Thymus (tissue), 11 donors: ENCODE measurements at regions not wholly inside any gene's neighbourhood (a gene's known extent, or its start where the extent isn't known, plus 50 kb on each side); places are given as distances from the start of the nearest gene placed in this dataset.

Source experiments
- DNase-seq, 9 donors: peaks; one replicate each; pipeline ENCODE4 v3.0.0-alpha.2; 2013; ENCODE audit warnings: low spot score in 9 of 9, low read depth in 6 of 9, missing footprints in 1 of 9
- H3K27ac ChIP-seq, 2 donors: one replicate each; pipeline ENCODE4 v1.5.1; 2013; ENCODE audit warnings: control low read depth in 1 of 2, low read depth in 1 of 2, low read length in 1 of 2, mild to moderate bottlenecking in 1 of 2, moderate library complexity in 1 of 2
- H3K27me3 ChIP-seq, 2 donors: one replicate each; pipeline ENCODE4 v1.5.1; 2013; ENCODE audit warnings: low read length in 1 of 2; ENCODE audit not compliant: control insufficient read depth in 2 of 2, insufficient read depth in 1 of 2
- H3K36me3 ChIP-seq, 2 donors: one replicate each; pipeline ENCODE4 v1.5.1; 2013; ENCODE audit warnings: low read length in 1 of 2, mild to moderate bottlenecking in 1 of 2, moderate library complexity in 1 of 2; ENCODE audit not compliant: control insufficient read depth in 2 of 2, insufficient read depth in 2 of 2
- H3K4me1 ChIP-seq, 2 donors: one replicate each; pipeline ENCODE4 v1.5.1; 2013; ENCODE audit warnings: low read length in 2 of 2; ENCODE audit not compliant: control insufficient read depth in 2 of 2, insufficient read depth in 2 of 2
- H3K4me3 ChIP-seq, 2 donors: one replicate each; pipeline ENCODE4 v1.5.1; 2013; ENCODE audit warnings: low read length in 2 of 2, control low read depth in 1 of 2, mild to moderate bottlenecking in 1 of 2
- H3K9me3 ChIP-seq, 2 donors: one replicate each; pipeline ENCODE4 v1.5.1; 2013; ENCODE audit warnings: low read length in 1 of 2, mild to moderate bottlenecking in 1 of 2; ENCODE audit not compliant: control insufficient read depth in 2 of 2, insufficient read depth in 1 of 2
- WGBS: extraction: QIAGEN DNeasy Blood & Tissue Kit; methylation state at CpG from one replicate; pipeline ENCODE4 v1.1.7; 2013; 5-methylcytosine and 5-hydroxymethylcytosine counted together
- donor health status: healthy.

DNA sequence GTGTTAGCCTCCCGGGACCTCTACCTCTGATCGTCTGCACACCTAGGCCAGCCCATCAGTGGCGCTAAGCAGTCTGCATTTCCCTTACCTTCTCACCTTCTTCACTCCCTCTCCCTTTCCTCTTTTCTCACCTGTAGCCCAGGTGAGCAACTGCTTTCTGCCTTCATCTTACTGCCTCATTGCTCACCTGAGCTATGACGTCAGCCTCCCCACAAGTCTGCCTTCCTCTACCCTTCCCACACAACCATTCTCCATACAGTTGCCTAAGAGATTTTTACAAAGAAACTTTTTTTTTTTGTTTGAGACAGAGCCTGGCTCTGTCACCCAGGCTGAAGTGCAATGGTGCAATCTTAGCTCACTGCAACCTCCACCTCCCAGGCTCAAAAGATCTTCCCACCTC, 136.3 kb downstream of the BCOR start:
- 98% methylated on average over 4 of the region's 4 CpGs for WGBS
- no peak overlapping the region for H3K4me3 ChIP-seq
- H3K27me3 ChIP-seq, result no peaks in the 10 kb centered on the region
- DNase-seq, result no peak
- no peak overlapping the region for H3K27ac ChIP-seq
- peaks cover 0 to 3% of the 10 kb centered on the region in 2 donors for H3K9me3 ChIP-seq
- H3K4me1 ChIP-seq, result no peaks in the 10 kb centered on the region
- H3K36me3 ChIP-seq, result no peaks in the 10 kb centered on the region

GRCh38 chrX:39965051-39965573, 132.6 kb downstream of the BCOR start:
- Histone ChIP-seq H3K36me3 (no peaks in the 10 kb centered on the region), H3K27me3 (no peaks in the 10 kb centered on the region), H3K4me3 (no peak overlapping the region), H3K9me3 (no peaks in the 10 kb centered on the region), H3K27ac (no peak overlapping the region), H3K4me1 (peaks cover 2 to 14% of the 10 kb centered on the region in 2 donors)
- 87% methylated on average over 1 of the region's 1 CpG for WGBS
- no peak for DNase-seq

- Histone ChIP-seq H3K9me3 (no peaks in the 10 kb centered on the region), H3K27ac (no peak overlapping the region), H3K27me3 (no peaks in the 10 kb centered on the region), H3K4me1 (peaks cover 2 to 17% of the 10 kb centered on the region in 2 donors), H3K4me3 (no peak overlapping the region), H3K36me3 (no peaks in the 10 kb centered on the region)
- 89% methylated on average over 8 of the region's 8 CpGs for WGBS
- no peak for DNase-seq
Observed at GRCh38 chrX:39966176-39966575, 131.6 kb downstream of the BCOR start.

- Histone ChIP-seq H3K27ac (no peak overlapping the region), H3K4me3 (no peak overlapping the region), H3K36me3 (no peaks in the 10 kb centered on the region), H3K4me1 (peaks cover 2 to 17% of the 10 kb centered on the region in 2 donors), H3K9me3 (peaks cover 0 to 7% of the 10 kb centered on the region in 2 donors), H3K27me3 (no peaks in the 10 kb centered on the region)
- DNase-seq, result no peak
- WGBS, result 92% methylated on average over 4 of the region's 4 CpGs
Observed at GRCh38 chrX:39967348-39967747, 130.4 kb downstream of the BCOR start.

DNA sequence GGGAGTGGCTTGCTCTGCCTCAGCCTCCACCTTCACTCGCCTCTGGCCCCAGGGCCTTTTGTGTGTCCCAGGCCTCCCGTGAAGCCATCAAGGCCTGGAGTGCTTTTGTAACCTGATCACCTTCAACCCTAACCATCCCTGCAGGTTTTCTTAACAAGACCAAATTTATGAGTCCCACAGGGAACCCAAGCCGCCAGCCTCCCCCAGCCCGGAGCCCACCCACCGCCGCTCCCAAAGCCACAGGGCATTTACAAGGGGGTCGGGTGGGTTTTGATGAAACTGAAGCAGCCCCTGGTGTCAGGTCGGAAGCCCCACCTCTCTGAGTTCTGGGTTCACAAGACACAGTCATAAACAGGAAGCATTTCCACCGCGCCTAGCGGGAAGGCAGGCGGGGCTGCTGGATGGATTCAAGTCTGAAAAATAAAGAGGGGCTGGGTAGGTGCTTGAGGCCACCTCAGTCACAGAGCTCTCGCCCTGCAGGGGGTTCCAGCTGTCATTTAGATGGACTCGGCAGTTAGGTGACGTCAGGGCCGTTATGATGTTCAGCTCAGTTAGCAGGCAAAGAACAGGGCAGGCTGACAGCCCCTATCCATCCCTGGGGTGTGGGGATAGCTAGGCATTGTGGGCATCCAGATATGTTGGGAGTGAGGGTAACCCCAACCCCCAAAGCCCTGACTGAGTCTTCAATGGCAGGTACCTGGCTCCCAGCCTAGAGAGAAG, 128.5 kb downstream of the BCOR start:
- Histone ChIP-seq H3K9me3 (peaks cover 0 to 7% of the 10 kb centered on the region in 2 donors), H3K4me1 (peaks cover 2 to 17% of the 10 kb centered on the region in 2 donors), H3K36me3 (no peaks in the 10 kb centered on the region), H3K27ac (peak overlapping the region in 1 of 2 donors; percentile 41), H3K27me3 (no peaks in the 10 kb centered on the region), H3K4me3 (no peak overlapping the region)
- WGBS, result 64% methylated on average over 16 of the region's 16 CpGs
- peak in 4 of 9 donors; percentile 27 to 75 (median 37) for DNase-seq

- WGBS, result 89% methylated on average over 19 of the region's 19 CpGs
- no peak overlapping the region for H3K27ac ChIP-seq
- peaks cover 0 to 7% of the 10 kb centered on the region in 2 donors for H3K9me3 ChIP-seq
Observed at GRCh38 chrX:39969819-39970504, 127.8 kb downstream of the BCOR start.

DNA sequence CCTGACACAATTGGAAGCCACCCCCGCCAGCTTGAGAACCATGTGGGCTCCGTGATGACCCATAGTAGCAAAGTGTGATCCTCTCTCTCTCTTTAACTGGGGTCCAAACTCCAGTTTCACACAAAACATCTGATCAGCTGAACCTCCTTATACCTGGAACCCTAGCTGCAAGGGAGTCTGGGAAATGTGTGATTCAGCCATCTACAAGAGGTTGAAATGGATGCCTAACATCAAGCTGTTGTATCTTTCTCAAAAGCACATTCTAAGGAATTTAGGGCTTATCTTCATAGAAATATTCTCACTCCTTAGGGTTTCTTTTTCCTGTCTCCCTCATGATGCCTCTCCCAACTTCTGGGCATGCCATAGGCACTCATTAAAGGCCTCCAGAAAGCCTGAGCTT, 126.0 kb downstream of the BCOR start:
- Histone ChIP-seq H3K9me3 (peaks cover 0 to 7% of the 10 kb centered on the region in 2 donors), H3K36me3 (no peaks in the 10 kb centered on the region), H3K4me1 (peaks cover 2 to 17% of the 10 kb centered on the region in 2 donors), H3K27ac (no peak overlapping the region), H3K27me3 (no peaks in the 10 kb centered on the region), H3K4me3 (no peak overlapping the region)
- 98% methylated on average over 2 of the region's 2 CpGs for WGBS
- DNase-seq, result no peak

More at GRCh38 chrX:39969819-39970504, 127.8 kb downstream of the BCOR start:
- no peak overlapping the region for H3K4me3 ChIP-seq
- DNase-seq, result no peak
- H3K27me3 ChIP-seq, result no peaks in the 10 kb centered on the region
- H3K4me1 ChIP-seq, result peaks cover 2 to 17% of the 10 kb centered on the region in 2 donors
- no peaks in the 10 kb centered on the region for H3K36me3 ChIP-seq

DNA sequence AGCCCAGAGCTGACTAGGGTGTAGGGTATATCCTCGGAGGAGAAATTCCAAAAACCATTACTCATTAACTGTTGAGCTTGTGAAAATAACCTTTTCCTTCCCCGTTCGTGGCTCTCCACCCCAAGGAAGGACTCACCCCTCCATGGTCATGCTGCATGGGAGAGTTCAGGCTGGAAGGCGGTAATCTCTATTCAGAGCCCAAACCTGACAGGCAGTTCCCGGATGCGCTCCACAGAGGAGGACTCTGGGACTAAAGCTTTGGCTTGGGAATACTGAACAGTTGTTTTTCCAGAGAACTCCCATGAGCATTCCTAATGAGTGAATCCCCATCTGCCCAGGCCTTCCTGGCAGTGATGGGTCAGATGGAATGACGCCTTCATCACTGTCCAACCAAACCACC, 125.4 kb downstream of the BCOR start:
- H3K9me3 ChIP-seq, result peaks cover 0 to 7% of the 10 kb centered on the region in 2 donors
- H3K27me3 ChIP-seq, result no peaks in the 10 kb centered on the region
- peaks cover 2 to 17% of the 10 kb centered on the region in 2 donors for H3K4me1 ChIP-seq
- no peaks in the 10 kb centered on the region for H3K36me3 ChIP-seq
- 94% methylated on average over 7 of the region's 7 CpGs for WGBS
- H3K27ac ChIP-seq, result no peak overlapping the region
- no peak for DNase-seq
- no peak overlapping the region for H3K4me3 ChIP-seq

DNA sequence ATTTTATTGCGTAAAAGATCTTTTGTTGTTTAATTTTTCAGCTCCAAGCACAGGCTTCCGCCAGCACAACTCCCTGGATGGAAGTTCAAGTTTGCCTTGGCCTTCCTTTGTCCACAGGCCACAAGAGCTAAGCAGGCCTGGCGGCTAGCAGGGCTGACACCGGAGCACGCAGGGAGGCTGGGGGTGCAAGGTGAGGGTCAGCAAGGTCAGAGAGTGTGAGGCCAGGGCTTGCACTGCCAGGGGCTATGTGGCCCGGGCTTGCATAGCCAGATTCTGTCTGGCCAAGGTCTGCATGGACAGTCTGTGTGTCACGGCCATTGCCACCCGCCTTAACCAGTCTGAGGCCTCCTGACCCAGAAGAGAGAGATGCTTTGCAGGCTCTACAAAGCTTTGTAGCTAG, 123.9 kb downstream of the BCOR start:
- no peaks in the 10 kb centered on the region for H3K36me3 ChIP-seq
- H3K9me3 ChIP-seq, result peaks cover 0 to 7% of the 10 kb centered on the region in 2 donors
- no peak overlapping the region for H3K4me3 ChIP-seq
- no peaks in the 10 kb centered on the region for H3K27me3 ChIP-seq
- DNase-seq, result no peak
- peaks cover 2 to 22% of the 10 kb centered on the region in 2 donors for H3K4me1 ChIP-seq
- 96% methylated on average over 8 of the region's 8 CpGs for WGBS
- H3K27ac ChIP-seq, result no peak overlapping the region
